ENCODE measurements at regions not wholly inside any gene's neighbourhood (a gene's known extent, or its start where the extent isn't known, plus 50 kb on each side); places are given as distances from the start of the nearest gene placed in this dataset.

DNA sequence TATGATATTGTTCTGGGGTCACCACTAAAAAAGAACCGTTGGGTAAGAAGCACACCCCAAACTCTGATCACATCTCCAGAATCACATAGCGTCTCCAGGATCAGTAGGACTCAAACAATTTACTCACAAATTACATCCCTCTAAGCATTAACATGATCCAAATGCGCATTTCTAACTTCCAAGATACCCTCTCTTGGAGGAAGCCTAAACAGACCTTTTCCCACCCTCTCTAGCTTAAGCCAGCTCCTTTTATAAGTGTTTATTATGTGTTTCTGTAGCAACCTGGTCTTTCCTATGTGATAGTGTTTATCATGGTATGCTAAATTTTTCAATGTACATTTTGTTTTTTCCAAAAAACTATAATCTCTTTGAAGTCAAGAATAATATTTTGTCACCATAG lies 1846.5 kb downstream of the OLFM4 start:
- DNase-seq (ENCODE audit: low spot score), result no peak

GRCh38 chr13:54879036-54879435 lies 1850.4 kb downstream of the OLFM4 start:
- DNase-seq (ENCODE audit: low spot score), result no peak

DNA sequence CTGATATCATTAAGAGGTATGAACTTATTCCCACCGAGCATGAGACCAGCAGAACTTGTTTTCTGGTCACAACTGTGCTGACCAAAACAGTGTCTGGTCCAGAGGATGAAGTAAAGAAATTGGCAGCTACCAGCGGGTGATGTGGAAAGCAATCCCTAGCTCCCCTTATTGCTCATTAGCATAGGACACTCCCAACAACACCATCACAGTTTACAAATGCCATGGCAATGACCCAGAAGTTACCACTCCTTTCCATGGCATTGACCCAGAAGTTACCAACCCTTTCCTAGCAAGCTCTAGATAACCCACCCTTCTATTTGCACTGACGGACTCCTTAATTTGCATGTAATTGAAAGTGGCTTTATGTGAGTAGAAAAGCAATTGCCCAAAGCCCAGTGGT lies 1856.1 kb downstream of the OLFM4 start:
- no peak for DNase-seq (ENCODE audit: low spot score)

DNA sequence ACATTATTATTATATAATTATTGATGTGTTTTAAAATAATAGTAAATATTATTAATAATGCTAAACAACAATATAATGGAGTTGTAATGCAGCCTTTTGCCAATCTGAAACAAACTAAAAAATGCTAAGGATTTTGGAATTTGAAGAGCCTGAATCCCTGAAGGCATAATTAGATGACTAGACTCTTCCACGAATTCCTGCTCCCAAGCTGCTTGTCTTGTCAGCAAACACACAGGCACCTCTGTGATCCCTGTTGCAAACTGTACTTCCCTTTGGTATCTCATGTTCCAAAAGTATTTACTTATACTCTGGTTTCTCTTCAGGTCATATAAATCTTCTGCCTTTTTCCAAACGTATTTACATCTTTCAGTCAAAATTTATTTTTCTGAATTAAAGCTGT lies 1862.4 kb downstream of the OLFM4 start:
- no peak for DNase-seq (ENCODE audit: low spot score)

GRCh38 chr13:54901316-54901715 lies 1872.7 kb downstream of the OLFM4 start:
- DNase-seq (ENCODE audit: low spot score), result no peak

DNA sequence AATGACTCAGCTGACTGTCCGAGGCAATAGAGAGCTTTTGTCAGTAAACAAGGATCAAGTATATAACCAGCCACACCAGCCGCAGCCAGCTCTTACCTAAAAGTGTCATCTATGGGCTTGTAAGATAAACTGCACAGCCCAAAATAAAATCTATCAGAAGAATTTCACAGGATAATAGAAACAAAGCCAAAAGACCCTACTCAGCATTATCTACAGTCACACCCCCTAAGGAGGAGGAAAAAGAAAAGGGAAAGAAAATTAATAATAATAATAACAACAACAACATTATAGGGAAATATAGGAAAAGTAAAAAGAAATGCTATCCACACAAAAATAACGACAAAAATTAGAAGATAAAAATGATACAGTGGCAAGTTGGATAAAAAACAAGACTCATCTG lies 1883.8 kb downstream of the OLFM4 start:
- DNase-seq (ENCODE audit: low spot score), result no peak

DNA sequence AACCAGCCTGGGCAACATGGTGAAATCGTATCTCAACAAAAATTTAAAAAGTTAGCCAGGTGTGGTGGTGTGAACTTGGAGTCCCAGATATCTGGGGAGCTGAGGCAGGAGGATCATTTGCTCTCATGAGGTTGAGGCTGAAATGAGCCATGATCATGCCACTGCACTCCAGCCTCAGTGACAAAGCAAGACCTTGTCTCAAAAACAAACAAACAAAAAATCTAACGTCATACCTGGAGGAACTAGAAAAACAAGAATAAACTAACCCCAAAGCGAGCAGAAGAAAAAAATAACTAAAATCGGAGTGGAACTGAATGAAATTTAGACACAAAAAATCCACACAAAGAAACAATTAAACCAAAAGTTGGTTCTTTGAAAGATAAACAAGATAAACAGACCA lies 1885.1 kb downstream of the OLFM4 start:
- DNase-seq (ENCODE audit: low spot score), result no peak

DNA sequence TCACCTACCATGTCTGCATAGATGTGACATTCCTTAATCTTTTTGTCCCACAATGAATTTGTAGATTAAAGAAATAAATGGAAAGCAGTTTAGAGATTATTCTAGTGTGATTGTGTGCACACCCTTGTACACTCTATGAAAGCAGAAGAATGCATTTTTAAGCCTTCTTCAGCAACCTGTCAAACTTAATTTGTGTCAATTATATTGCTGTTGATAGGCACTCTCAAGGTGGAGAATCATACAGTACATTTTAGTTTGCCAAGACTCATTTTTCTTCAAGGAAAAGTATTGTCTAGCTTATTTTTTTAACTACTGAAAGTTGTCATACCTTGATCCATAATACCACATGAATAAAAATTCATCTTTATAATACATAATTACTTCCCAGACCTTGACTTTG lies 1898.9 kb downstream of the OLFM4 start:
- DNase-seq (ENCODE audit: low spot score), result no peak

DNA sequence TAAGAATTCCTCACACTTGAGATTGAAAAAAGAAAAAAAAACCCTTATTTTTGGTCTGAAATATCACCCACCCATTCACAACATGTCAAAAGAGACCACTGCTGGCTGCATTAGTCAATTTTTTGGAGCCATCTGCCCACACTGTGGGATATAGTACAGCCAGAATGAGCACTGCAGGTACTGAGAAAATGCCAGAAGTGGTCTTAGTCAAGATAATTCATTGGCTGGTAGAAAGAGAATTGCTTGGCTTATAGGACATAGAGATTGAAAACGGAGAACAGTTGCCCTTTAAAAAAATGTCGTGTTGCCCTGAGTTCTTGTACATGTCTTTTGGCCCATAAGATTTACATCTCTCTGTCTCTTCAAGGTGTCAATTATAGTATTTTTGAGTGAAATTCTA lies 1899.5 kb downstream of the OLFM4 start:
- DNase-seq (ENCODE audit: low spot score), result no peak

DNA sequence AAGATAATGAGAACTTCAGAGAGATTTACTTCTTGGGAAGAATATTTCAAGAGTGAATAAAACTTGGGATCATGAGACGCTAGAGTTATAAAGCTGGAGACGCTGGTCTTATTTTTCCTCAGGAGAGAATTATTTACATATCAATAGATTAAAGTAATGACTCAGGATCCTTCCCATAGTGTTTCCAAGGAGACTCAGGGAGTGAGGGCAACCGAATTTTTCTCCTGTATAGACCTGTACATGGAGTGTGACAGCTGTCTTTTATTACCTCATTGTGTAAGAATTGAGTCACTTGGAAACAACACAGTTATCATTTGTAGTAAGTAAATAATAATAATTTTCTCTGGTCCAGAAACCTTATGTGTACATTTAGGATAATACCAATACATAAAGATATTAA lies 1905.5 kb downstream of the OLFM4 start:
- DNase-seq (ENCODE audit: low spot score), result no peak

DNA sequence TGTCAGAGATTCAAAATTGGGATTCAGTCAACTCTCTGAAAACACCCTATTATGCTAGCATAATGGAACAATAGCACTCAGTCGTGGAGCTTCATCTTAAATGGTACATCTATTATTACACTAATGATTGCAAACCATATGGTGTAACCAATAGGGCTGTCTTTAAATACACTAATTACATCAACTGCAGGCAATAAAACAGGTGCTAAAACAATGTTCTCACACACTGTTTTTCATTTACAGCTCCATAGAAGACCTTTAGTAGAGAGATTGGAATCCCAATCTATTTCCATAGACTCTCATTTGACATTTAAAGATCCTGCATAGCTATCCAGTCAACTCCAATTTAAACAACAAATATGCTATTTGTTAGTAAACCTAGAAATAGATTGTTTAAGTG lies 1917.4 kb downstream of the OLFM4 start:
- no peak for DNase-seq (ENCODE audit: low spot score)

GRCh38 chr13:54949735-54950134 lies 1921.1 kb downstream of the OLFM4 start:
- DNase-seq (ENCODE audit: low spot score), result no peak

GRCh38 chr13:54950546-54950945 lies 1921.9 kb downstream of the OLFM4 start:
- no peak for DNase-seq (ENCODE audit: low spot score)

DNA sequence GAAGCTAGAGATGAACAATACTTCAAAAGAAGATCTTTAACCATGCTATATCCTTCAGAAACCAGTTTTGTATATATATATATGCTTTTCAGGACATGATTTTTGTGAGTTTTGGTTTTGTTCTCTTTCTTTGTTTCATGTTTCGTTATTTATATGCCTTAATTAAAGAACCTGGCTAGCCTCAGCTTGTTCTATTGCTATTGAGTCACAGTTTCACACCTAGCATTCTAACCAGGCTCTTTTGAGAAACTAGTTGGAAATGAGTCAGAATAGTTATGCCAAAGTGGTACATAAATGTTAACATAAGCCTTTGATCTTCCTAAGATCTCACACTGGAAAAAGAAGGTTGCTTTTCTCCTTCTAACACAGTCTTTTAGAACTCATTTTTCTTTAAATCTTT lies 1925.2 kb downstream of the OLFM4 start:
- no peak for DNase-seq (ENCODE audit: low spot score)

- no peak for DNase-seq (ENCODE audit: low spot score)
Observed at GRCh38 chr13:54958781-54959180, 1930.2 kb downstream of the OLFM4 start.

GRCh38 chr13:54965881-54966280 lies 1937.3 kb downstream of the OLFM4 start:
- DNase-seq (ENCODE audit: low spot score), result no peak

GRCh38 chr13:54972838-54973237 lies 1944.2 kb downstream of the OLFM4 start:
- DNase-seq (ENCODE audit: low spot score), result no peak

DNA sequence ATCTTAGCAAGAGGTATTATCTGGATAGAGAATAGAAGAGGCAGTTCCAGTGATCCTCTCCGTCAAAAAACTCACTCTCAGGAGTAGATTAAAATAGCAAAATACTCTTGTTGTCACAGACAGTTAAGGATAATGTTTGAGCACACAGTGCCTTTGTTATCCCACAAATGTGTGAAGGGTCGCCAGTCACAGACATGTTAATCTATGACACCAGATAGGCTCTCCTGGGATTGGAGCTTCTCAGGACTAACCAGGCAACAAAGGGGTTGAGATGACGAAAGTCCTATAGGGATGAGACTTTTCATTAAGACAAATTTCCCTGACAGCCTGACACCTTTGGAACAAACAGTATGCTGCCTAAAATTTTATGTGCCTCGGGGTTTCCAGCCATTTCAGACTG lies 1947.1 kb downstream of the OLFM4 start:
- no peak for DNase-seq (ENCODE audit: low spot score)

DNA sequence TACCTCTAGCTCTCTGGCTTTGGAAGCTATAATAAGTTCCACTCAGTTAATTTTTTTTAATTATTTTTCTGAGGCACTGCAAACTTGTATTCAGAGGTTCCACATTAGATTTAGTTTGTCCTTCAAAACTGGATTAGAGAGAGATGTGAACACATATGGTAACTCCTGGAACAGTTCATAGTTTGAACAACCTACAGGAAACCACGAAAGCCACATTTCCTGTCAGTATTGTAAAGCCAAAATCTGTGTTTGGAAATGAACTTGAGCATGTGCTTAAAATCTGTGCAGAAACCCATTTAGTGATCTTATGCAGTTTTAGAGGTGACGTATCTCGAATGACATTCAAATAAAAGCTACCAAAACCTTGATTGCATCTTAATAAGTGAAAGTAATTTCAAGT lies 1952.0 kb downstream of the OLFM4 start:
- DNase-seq (ENCODE audit: low spot score), result no peak

GRCh38 chr13:54989418-54989817 lies 1960.8 kb downstream of the OLFM4 start:
- no peak for DNase-seq (ENCODE audit: low spot score)

DNA sequence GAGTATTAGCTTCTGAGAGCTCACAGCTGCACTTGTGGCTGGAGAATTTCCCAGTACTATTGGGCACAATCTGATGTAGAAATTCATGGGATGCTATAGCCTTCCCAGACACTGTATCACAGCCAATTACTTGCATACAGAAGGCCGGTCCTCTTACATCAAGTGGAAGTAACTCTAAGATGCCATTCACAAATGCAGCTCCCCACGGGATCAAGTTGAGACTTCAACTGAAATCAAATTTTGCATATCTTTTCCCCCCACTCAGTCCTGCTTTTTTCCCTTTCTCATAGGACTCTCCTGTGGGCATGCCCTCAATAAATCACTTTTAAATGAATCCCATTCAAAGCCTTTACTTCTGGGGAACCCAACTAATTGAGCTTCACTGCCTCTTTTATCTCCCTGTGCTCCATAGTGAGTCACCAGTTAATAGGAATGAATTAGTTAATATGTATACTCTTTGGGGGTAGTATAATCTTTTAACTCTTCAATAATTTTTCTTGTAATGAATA lies 1970.8 kb downstream of the OLFM4 start:
- DNase-seq (ENCODE audit: low spot score), result no peak

GRCh38 chr13:55000043-55000442 lies 1971.4 kb downstream of the OLFM4 start:
- DNase-seq (ENCODE audit: low spot score), result no peak

GRCh38 chr13:55000844-55001243 lies 1972.2 kb downstream of the OLFM4 start:
- DNase-seq (ENCODE audit: low spot score), result no peak

DNA sequence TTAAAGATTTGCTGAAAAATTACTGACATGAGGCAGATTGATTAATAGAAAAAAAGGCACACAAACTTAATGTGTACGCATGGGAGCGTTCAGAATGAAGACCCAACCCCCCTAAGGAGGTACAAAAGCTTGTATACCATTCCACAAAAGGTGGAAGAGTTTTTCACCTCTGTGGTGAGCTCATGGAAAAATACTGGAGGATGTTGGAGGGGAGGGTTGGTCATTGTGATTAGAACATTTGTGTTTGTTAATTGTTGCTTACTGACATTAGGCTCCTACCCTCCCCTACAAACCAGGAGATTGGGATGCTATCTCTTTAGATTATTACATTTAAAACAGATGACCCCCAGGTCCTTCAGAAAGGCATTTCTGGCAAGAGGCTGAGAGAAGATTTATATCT lies 1973.3 kb downstream of the OLFM4 start:
- no peak for DNase-seq (ENCODE audit: low spot score)

DNA sequence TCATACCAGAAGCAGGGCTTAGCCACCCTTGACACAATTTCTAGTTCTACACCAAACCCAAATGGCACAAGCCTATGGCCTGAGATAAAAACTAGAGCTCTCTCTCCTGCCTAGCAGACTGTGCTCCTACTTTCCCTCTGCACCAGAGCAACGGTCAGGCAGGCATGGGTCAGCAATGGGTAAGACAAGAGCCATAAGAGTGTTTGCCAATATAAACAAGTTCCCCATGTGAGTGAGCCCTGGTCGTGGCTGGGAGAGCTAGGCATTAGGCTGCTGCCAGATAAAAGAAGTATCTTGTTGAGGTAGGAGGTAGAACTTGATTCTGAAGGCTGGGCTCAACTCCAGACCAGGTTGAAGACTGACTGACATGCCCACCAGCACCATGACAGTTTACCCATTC lies 1979.1 kb downstream of the OLFM4 start:
- no peak for DNase-seq (ENCODE audit: low spot score)
